HG02870 (cell line): ENCODE measurements at regions not wholly inside any gene's neighbourhood (a gene's known extent, or its start where the extent isn't known, plus 50 kb on each side); places are given as distances from the start of the nearest gene placed in this dataset.

Experiments used
- ATAC-seq: cut with Tn5 transposase; IDR thresholded peaks from one replicate; pipeline ENCODE4 v1.9.1; 2021; ENCODE audit warnings: mild to moderate bottlenecking, moderate library complexity; ENCODE audit not compliant: unreplicated experiment

DNA sequence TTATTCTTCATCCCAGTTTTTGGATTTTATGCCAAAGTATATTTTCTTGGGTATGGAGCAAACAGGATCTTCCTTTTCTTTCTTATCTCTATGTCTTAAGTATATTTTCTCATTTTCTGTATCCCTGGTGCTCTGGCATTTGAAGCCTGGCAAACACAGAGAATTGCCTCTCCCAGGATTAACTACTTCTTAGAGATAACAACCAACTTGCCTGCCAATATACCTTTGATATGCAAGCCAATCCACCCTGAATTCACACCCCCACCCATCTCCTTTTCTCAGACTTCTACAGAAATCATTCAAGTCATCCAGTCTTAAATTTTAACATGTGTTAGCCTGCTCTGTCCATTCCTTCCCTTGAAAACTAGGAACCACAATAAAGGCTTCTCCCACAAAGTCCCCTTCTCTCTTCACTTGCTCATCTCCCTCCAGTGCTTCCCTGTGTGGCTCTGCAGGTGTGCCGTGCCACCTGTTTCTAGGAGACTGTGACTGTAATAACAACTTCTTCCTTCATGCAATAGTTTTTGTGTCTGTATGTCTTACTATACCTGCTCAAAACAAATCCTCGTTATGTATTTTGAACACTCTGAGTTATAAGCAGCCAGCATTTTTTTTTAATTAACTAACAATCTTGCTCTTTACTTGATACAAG is 649.7 kb upstream of the RIOK2 start:
- no peak for ATAC-seq

GRCh38 chr5:97834561-97834960 is 651.5 kb upstream of the RIOK2 start:
- no peak for ATAC-seq

- ATAC-seq = no peak
These were observed 652.1 kb upstream of the RIOK2 start for GRCh38 chr5:97835112-97835511.

GRCh38 chr5:97836816-97837215 is 653.8 kb upstream of the RIOK2 start:
- no peak for ATAC-seq

DNA sequence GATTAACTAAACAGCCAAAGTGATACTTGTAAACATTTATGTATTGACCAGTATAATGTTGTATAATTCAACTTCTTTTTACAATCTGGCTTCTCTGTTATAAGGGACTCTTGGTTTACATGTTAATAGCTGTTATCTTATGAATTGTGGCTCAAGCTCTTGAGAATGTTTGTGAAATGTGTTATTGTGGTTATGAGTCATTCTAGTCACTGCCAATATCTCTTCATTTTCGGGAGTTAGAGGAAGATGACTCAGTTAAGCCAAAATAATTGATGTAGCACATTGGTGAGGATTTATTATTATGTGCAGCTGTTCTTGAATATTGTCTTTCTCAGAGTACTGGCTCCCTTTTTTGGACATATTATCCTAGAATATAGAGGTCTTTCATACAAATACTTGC is 655.2 kb upstream of the RIOK2 start:
- peak; percentile 90 for ATAC-seq

GRCh38 chr5:97839341-97840086 is 656.5 kb upstream of the RIOK2 start:
- no peak for ATAC-seq

- no peak for ATAC-seq
These were observed 657.6 kb upstream of the RIOK2 start for GRCh38 chr5:97840643-97841042.

GRCh38 chr5:97842687-97843086 is 659.6 kb upstream of the RIOK2 start:
- ATAC-seq = no peak

DNA sequence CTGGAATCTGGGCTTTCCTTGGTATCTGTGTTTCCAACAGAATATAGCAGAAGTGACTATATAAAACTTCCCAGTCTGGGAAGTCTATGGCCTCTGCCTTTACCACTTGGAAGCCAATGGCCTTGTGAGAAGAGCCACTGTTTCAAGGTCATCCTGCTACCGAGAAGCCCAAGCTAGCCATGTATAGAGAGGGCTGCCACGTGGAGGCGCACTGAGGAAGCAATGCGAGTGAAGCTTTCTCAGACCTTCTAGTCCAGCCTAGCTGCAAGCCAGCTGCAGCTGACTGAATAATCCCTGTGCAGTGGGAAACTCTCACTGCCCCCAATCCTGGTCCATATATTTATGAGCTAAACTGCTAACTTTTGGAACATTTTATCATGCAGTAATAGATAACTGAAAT is 661.8 kb upstream of the RIOK2 start:
- ATAC-seq = no peak

DNA sequence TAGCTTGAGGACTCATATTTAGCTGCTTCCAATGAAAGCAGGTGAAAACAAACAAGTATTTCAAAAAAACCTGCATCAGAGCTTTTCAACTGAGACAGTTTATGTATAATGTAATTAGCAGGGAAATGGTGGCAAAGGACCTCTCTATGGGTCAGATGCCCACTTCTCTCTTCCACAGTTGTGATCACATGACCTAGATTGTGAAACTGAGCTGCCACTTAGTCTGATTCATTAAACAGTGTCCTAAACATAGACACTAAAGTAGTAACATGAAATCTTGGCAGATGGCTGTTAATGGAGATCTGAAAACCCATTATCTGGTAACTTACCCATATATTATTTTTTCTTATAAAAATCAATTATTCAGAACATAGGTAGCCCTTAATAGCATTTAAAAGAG is 663.6 kb upstream of the RIOK2 start:
- ATAC-seq = no peak

- ATAC-seq = no peak
These were observed 665.0 kb upstream of the RIOK2 start for GRCh38 chr5:97847920-97848631.

- no peak for ATAC-seq
These were observed 668.0 kb upstream of the RIOK2 start for GRCh38 chr5:97851036-97851435.

GRCh38 chr5:97854871-97855762 is 672.1 kb upstream of the RIOK2 start:
- no peak for ATAC-seq

DNA sequence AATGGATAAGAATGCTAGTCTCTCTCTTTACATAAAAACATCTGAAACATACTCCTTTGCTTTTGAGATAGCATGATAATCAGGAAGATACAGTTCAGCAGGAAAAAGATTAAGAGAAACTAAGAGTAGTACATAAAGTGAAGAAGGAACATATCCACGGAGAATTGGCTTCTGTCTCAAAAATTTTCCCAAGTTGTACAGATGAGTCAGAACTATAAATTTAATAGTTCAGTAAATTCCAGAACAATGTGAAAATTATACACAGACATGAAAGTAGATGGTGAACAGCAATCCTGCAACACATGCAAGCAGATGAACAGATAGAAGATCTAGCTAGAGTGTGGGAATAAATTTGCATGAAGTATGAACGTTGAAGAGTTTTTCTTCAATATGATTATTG is 691.4 kb upstream of the RIOK2 start:
- no peak for ATAC-seq

DNA sequence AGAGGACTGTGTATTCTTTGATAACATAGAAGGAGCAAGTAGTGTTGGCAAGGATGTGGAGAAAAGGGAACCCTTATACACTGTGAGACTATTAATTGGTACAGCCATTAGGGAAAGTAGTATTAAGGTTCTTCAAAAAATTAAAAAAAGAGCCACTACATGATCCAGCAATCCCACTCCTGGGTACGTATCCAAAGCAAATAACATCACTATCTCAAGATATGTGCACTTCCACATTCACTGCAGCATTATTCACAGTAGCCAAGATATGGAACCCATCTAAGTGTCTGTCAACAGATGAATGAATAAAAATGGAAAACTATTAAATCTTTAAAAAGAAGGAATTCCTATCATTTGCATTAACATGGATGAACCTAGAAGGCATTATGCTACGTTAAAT is 693.2 kb upstream of the RIOK2 start:
- ATAC-seq = no peak

- ATAC-seq = no peak
These were observed 694.5 kb upstream of the RIOK2 start for GRCh38 chr5:97877588-97877987.

DNA sequence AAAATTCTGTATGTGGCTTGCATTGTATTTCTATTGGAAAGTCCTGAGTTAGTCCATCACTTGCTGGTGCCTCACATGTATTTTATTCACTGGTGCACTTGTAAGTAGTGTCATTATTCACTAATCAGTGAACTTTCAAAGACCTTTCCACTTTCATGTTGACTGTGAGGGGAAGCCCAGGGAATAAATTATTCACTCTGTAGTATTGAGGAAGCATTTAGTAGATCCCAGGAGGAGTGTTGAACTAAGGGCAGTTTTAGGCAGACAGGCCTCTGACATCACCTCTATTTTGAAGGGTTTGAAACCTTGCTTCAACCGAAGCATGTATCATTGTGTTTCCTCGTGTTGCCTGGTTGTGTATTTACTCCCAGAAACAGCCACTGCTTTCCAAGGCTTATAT is 705.4 kb upstream of the RIOK2 start:
- peak; percentile 98 for ATAC-seq

GRCh38 chr5:97891971-97892370 is 708.9 kb upstream of the RIOK2 start:
- ATAC-seq = no peak

- no peak for ATAC-seq
These were observed 720.7 kb upstream of the RIOK2 start for GRCh38 chr5:97903742-97904141.

GRCh38 chr5:97906135-97906534 is 723.1 kb upstream of the RIOK2 start:
- ATAC-seq = no peak
